GM12892 (cell line): ENCODE measurements at regions not wholly inside any gene's neighbourhood (a gene's known extent, or its start where the extent isn't known, plus 50 kb on each side); places are given as distances from the start of the nearest gene placed in this dataset.

Source experiments
- POLR2A ChIP-seq: IDR thresholded peaks from 2 replicates; pipeline ENCODE4 v1.6.1; 2011; ENCODE audit warnings: low read depth, low read length, control low read depth
- POLR2AphosphoS5 ChIP-seq: IDR thresholded peaks from 2 replicates; pipeline ENCODE4 v1.6.1; 2011; ENCODE audit warnings: low read depth, low read length, control low read depth
- TAF1 ChIP-seq: IDR thresholded peaks from 2 replicates; pipeline ENCODE4 v1.6.1; 2011; ENCODE audit warnings: low read depth, mild to moderate bottlenecking, control low read depth, low read length, borderline replicate concordance

DNA sequence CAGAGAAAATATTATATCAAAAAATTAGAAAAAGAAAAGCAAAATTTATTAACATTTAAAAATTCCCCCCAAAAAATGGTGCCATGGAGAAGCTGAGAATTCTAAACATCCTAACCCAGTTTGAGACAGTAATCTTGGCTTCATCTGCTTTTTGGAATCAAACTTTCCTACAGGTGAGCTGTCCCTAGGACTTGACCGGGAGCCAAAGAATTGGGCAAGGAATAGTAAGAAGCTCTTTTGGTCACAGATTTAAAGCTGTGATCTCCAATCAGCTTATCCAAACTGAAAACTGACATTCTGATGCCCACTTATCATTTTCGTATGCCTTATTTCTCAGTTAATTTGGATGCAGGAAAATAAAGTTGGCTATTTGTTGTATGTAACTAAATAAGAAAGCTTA is 457.3 kb upstream of the DMAC1 start:
- TF ChIP-seq POLR2A: no peak
- TF ChIP-seq POLR2AphosphoS5: no peak
- TF ChIP-seq TAF1: no peak
